H1 (cell line): ENCODE measurements at regions not wholly inside any gene's neighbourhood (a gene's known extent, or its start where the extent isn't known, plus 50 kb on each side); places are given as distances from the start of the nearest gene placed in this dataset.
A peak's percentile ranks its signal among the peaks of the same experiment; 100 is the strongest.

Experiments
- CTCF ChIA-PET: fragments of 300-600 bp; sonication (Branson Sonifier 250); formaldehyde crosslinking; loops from one replicate; lab custom pipeline; 2021; ENCODE audit not compliant: partially characterized antibody; lab: Charles Lee
- POLR2A ChIA-PET: fragments of 300-600 bp; sonication (Branson Sonifier 250); formaldehyde crosslinking; loops from one replicate; lab custom pipeline; 2021; ENCODE audit warnings: inconsistent platforms; ENCODE audit not compliant: partially characterized antibody; lab: Charles Lee
- DNase-seq, 2 experiments: peaks; one replicate each; pipeline versions ENCODE4 v3.0.0 to v3.0.0-alpha.2; 2010 to 2022; ENCODE audit warnings: low spot score in 2 of 2, low read depth in 1 of 2, mixed read lengths in 1 of 2
- FAIRE-seq: peaks from 2 replicates; lab custom pipeline; 2011; peaks lifted over from hg19 to GRCh38; lab: Jason Lieb, UNC
- H2AFZ ChIP-seq: 2 replicates; pipeline ENCODE4 v1.8.1; 2012; ENCODE audit warnings: low read length, inconsistent platforms
- H2AK5ac ChIP-seq: 2 replicates; pipeline ENCODE4 v1.6.1; 2013; ENCODE audit warnings: low read depth, low read length
- H2BK120ac ChIP-seq: replicated peaks from 2 replicates; pipeline ENCODE3; 2013; ENCODE audit warnings: low read depth, low read length, inconsistent platforms
- H2BK12ac ChIP-seq: 2 replicates; pipeline ENCODE4 v1.6.1; 2013; ENCODE audit warnings: low read depth, low read length
- H2BK15ac ChIP-seq: 2 replicates; pipeline ENCODE4 v1.6.1; 2013; ENCODE audit warnings: low read length
- H2BK20ac ChIP-seq: 2 replicates; pipeline ENCODE4 v1.6.1; 2013; ENCODE audit warnings: low read length
- H2BK5ac ChIP-seq: 2 replicates; pipeline ENCODE4 v1.6.1; 2013; ENCODE audit warnings: low read depth, low read length
- H3K14ac ChIP-seq: 2 replicates; pipeline ENCODE4 v1.6.1; 2013; ENCODE audit warnings: inconsistent platforms; ENCODE audit not compliant: insufficient read length
- H3K18ac ChIP-seq: 2 replicates; pipeline ENCODE4 v1.6.1; 2013; ENCODE audit warnings: low read length; ENCODE audit errors: extremely low read depth
- H3K23ac ChIP-seq: 2 replicates; pipeline ENCODE4 v1.6.1; 2013; ENCODE audit warnings: inconsistent platforms; ENCODE audit not compliant: insufficient read length
- H3K23me2 ChIP-seq: 2 replicates; pipeline ENCODE4 v1.6.1; 2013; ENCODE audit warnings: low read depth, low read length
- H3K27ac ChIP-seq: 2 replicates; pipeline ENCODE4 v1.6.1; 2011; ENCODE audit warnings: low read depth, low read length, inconsistent platforms
- H3K27me3 ChIP-seq, 4 experiments: replicated peaks in 1 of 4; 1 replicate in 1 of 4; 2 replicates in 3 of 4; pipeline versions ENCODE4 v1.6.1 to v1.8.1; 2011 to 2013; ENCODE audit warnings: low read length in 3 of 4, mild to moderate bottlenecking in 3 of 4, inconsistent platforms in 2 of 4, mixed read lengths in 2 of 4, moderate library complexity in 1 of 4; ENCODE audit not compliant: control insufficient read depth in 3 of 4, insufficient read depth in 3 of 4; ENCODE audit errors: extremely low read depth in 1 of 4
- H3K36me3 ChIP-seq, 4 experiments: 2 replicates each; pipeline versions ENCODE4 v1.6.1 to v1.8.1; 2011 to 2013; ENCODE audit warnings: mild to moderate bottlenecking in 4 of 4, low read length in 3 of 4, moderate library complexity in 2 of 4, control low read depth in 1 of 4, inconsistent platforms in 1 of 4; ENCODE audit not compliant: insufficient read depth in 4 of 4, control insufficient read depth in 2 of 4
- H3K4ac ChIP-seq: replicated peaks from 2 replicates; pipeline ENCODE3; 2013; ENCODE audit warnings: low read length, low read depth, mixed read lengths, inconsistent platforms; ENCODE audit not compliant: insufficient read length
- H3K4me1 ChIP-seq, 4 experiments: replicated peaks in 1 of 4; 1 replicate in 1 of 4; 2 replicates in 3 of 4; pipeline versions ENCODE4 v1.6.1 to v1.8.1; 2011 to 2013; ENCODE audit warnings: low read length in 3 of 4, inconsistent platforms in 2 of 4, mixed read lengths in 1 of 4; ENCODE audit not compliant: insufficient read depth in 4 of 4, control insufficient read depth in 3 of 4
- H3K4me2 ChIP-seq, 2 experiments: 2 replicates each; pipeline versions ENCODE4 v1.6.1 to v1.8.1; 2011 to 2013; ENCODE audit warnings: low read depth in 2 of 2, low read length in 2 of 2, control low read depth in 1 of 2, inconsistent platforms in 1 of 2, mild to moderate bottlenecking in 1 of 2; ENCODE audit not compliant: insufficient read depth in 1 of 2
- H3K4me3 ChIP-seq, 4 experiments: fragments of 200-600, 300-600 bp in 1 of 4; sonication (generic), shearing (Covaris generic), sonication (Bioruptor Twin) in 1 of 4; 2 replicates each; pipeline versions ENCODE4 v1.5.1 to v1.8.1; 2011 to 2016; ENCODE audit warnings: low read length in 4 of 4, low read depth in 3 of 4, control low read depth in 2 of 4, inconsistent platforms in 2 of 4, mild to moderate bottlenecking in 2 of 4, mixed read lengths in 1 of 4, moderate library complexity in 1 of 4; ENCODE audit not compliant: insufficient read depth in 2 of 4; ENCODE audit errors: extremely low read depth in 1 of 4
- H3K56ac ChIP-seq: replicated peaks from 2 replicates; pipeline ENCODE3; 2013; ENCODE audit warnings: low read depth, mild to moderate bottlenecking, mixed read lengths, low read length, inconsistent platforms; ENCODE audit not compliant: insufficient read length
- H3K79me1 ChIP-seq: 2 replicates; pipeline ENCODE4 v1.6.1; 2013; ENCODE audit warnings: low read depth, low read length, control low read depth
- H3K79me2 ChIP-seq, 2 experiments: 2 replicates each; pipeline versions ENCODE4 v1.6.1 to v1.8.1; 2012 to 2013; ENCODE audit warnings: low read length in 2 of 2, mild to moderate bottlenecking in 2 of 2, inconsistent platforms in 1 of 2; ENCODE audit not compliant: insufficient read depth in 2 of 2, control insufficient read depth in 1 of 2
- H3K9ac ChIP-seq, 4 experiments: replicated peaks in 1 of 4; 1 replicate in 1 of 4; 2 replicates in 3 of 4; pipeline versions ENCODE4 v1.6.1 to v1.8.1; 2011 to 2013; ENCODE audit warnings: low read depth in 3 of 4, low read length in 3 of 4, control low read depth in 2 of 4, mild to moderate bottlenecking in 2 of 4, moderate library complexity in 2 of 4, inconsistent platforms in 1 of 4; ENCODE audit errors: extremely low read depth in 1 of 4
- H3K9me3 ChIP-seq, 2 experiments: 2 replicates each; pipeline versions ENCODE4 v1.6.1 to v1.8.1; 2012 to 2013; ENCODE audit warnings: mild to moderate bottlenecking in 2 of 2, moderate library complexity in 2 of 2, control low read depth in 1 of 2, inconsistent platforms in 1 of 2, low read depth in 1 of 2, low read length in 1 of 2, mixed read lengths in 1 of 2; ENCODE audit not compliant: insufficient read depth in 2 of 2
- H4K20me1 ChIP-seq, 2 experiments: replicated peaks in 1 of 2; 2 replicates each; pipeline versions ENCODE3 to v1.8.1; 2011 to 2013; ENCODE audit warnings: inconsistent platforms in 2 of 2, low read length in 2 of 2, mild to moderate bottlenecking in 1 of 2; ENCODE audit not compliant: insufficient read depth in 2 of 2, control insufficient read depth in 1 of 2
- H4K5ac ChIP-seq: 2 replicates; pipeline ENCODE4 v1.6.1; 2013; ENCODE audit warnings: low read length, low read depth, mixed read lengths, inconsistent platforms; ENCODE audit not compliant: insufficient read length
- H4K8ac ChIP-seq: 2 replicates; pipeline ENCODE4 v1.8.0; 2013; ENCODE audit warnings: mild to moderate bottlenecking, moderate library complexity, low read length, inconsistent platforms; ENCODE audit not compliant: insufficient read depth; ENCODE audit errors: extremely low read depth
- H4K91ac ChIP-seq: replicated peaks from 2 replicates; pipeline ENCODE3; 2013; ENCODE audit warnings: low read length, mixed read lengths, inconsistent platforms; ENCODE audit not compliant: insufficient read length
- RAD21 ChIP-seq, 2 experiments: IDR thresholded peaks in 1 of 2; conservative IDR thresholded peaks in 1 of 2; 2 replicates each; pipeline ENCODE4 v1.6.1; 2011; ENCODE audit warnings: low read depth in 2 of 2, low read length in 2 of 2, improper control_type of control experiment in 1 of 2, inconsistent platforms in 1 of 2, mild to moderate bottlenecking in 1 of 2, moderate library complexity in 1 of 2
- SIRT6 ChIP-seq: IDR thresholded peaks from one replicate; pipeline ENCODE4 v1.7.1; 2012; ENCODE audit warnings: low read length, inconsistent platforms
- WGBS, 2 experiments: shearing (Covaris generic) in 1 of 2; methylation state at CpG; one replicate each; pipeline versions ENCODE4 v1.1.6 to v1.1.7; 2013 to 2015; ENCODE audit warnings: low lambda C conversion rate in 2 of 2, mixed read lengths in 2 of 2, inconsistent platforms in 1 of 2, low coverage in 1 of 2, missing lambda C conversion rate in 1 of 2; ENCODE audit not compliant: insufficient replicate concordance in 2 of 2, insufficient coverage in 1 of 2, insufficient read length in 1 of 2; ENCODE audit errors: extremely low coverage in 1 of 2, missing lambda C conversion rate in 1 of 2; 5-methylcytosine and 5-hydroxymethylcytosine counted together

- Histone ChIP-seq H4K5ac (no peak overlapping the region), H3K23me2 (no peaks in the 10 kb centered on the region), H4K20me1 (peaks cover 0 to 1% of the 10 kb centered on the region in 2 experiments), H3K4me2 (no peak overlapping the region), H3K4me1 (no peaks in the 10 kb centered on the region), H3K18ac (no peak overlapping the region), H3K27me3 (no peaks in the 10 kb centered on the region), H2AFZ (no peak overlapping the region), H3K9ac (no peak overlapping the region), H3K79me1 (no peaks in the 10 kb centered on the region), H3K14ac (no peak overlapping the region), H2AK5ac (no peak overlapping the region), H2BK5ac (no peak overlapping the region), H3K36me3 (no peaks in the 10 kb centered on the region), H3K27ac (no peak overlapping the region), H4K8ac (no peak overlapping the region), H2BK15ac (no peak overlapping the region), H3K23ac (no peak overlapping the region), H2BK12ac (no peak overlapping the region), H3K4ac (no peak overlapping the region), H4K91ac (no peak overlapping the region), H2BK120ac (no peak overlapping the region), H3K9me3 (no peaks in the 10 kb centered on the region), H3K56ac (no peak overlapping the region), H3K4me3 (no peak overlapping the region), H3K79me2 (no peaks in the 10 kb centered on the region), H2BK20ac (no peak overlapping the region)
- DNase-seq (no peak), FAIRE-seq (peak; percentile 68)
- CTCF ChIA-PET = interaction anchor here (0.9 to 2.3 kb wide), 5 partner anchors 14 to 287 kb away, joined by 3 to 7 read pairs (median 4); no protein-coding TSS in a partner anchor
- POLR2A ChIA-PET = no interaction called here
- TF ChIP-seq RAD21 (IDR thresholded peaks at IDR 0.05 in 1 of 2, conservative IDR thresholded peaks at IDR 0.05 in 1 of 2; ENCODE audit: low read depth in 2 of 2, low read length in 2 of 2) (0 out of 4 replicates have a peak, but pooled peaks of 1 of the 2 experiments have one; percentile 1), SIRT6 (no peak)
- WGBS, 2 experiments = 94% methylated on average over 1 of the region's 1 CpG; no CpG with 5 or more reads in 1 of the 2 experiments
Observed at GRCh38 chr15:59892985-59893384, 111.1 kb upstream of the FOXB1 start.
